ENCODE measurements at regions not wholly inside any gene's neighbourhood (a gene's known extent, or its start where the extent isn't known, plus 50 kb on each side); places are given as distances from the start of the nearest gene placed in this dataset.
"Not testable (repeated sequence)": the region's sequence is repeated elsewhere in the genome, so short reads cannot be mapped to it uniquely, and the experiment has no call there.

DNA sequence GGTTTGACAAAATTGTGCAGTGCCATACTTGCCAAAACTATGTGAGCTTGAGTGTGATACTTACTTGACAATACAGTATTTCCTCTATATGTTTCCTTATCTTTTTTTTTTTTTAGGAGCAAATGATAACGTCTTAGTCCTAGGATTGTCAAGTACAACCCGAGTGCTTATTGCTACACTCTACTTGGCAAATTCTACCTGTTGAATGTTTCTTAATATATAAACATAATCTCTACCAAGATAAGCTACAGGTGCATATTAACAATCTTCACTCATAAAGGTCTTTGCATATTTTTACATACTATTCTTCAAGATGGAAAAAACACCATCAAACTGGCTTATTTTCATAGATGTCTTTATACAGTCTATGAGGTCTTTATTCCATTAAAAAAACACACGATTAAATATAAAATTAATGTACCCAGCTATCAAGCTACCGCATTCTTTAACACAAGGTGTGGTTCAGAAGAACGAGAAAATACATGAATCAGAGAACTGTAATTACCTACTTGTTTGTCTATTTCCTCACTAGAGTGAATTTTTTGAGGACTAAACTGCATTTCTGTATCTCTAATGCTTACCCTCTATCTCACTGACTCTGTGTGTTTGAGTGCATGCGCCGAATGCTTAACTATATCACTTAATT is 76.1 kb upstream of the PDSS1 start:
- DNase-seq, result no peak

DNA sequence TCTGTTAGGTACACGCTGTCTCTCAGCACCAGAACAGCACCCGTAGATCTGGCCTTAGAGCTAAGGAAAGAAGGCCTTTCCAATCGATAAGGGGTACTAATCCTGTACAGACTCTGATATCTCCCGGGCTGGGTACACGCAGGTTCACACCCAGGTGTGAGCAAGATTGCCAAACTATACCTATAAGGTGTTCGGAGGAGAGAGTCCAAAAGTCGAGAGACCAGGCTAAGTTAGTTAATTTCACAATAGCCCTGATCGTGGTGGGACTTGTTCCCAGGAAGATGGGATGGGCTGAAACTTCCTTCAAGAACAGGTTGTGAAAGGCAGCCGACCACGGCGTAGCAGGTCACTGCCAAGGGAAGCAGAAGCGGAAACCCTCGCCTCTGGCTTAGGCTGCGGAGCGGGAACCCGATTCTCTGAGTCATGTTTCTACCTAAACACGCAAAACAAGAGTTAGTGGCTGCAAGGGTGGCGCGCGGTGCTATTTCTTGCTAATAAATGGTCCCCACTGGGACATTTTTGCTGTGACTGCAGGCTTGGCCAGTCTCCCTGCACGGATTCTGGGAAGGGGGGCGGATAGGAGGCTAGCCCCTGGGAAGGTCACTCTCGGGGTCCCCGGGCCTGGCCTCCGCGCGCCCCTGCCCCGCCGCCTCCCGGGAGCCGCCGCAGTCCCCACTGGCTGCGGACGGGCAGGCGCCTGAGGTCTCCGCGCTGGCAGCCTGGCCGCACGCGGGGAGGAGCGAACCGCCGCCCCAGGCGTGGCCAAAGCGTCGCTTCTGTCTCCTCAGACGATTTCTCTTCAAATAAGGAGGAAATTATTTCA is 75.4 kb upstream of the PDSS1 start:
- DNase-seq, result peak in 1 of 2 experiments; percentile 15

DNA sequence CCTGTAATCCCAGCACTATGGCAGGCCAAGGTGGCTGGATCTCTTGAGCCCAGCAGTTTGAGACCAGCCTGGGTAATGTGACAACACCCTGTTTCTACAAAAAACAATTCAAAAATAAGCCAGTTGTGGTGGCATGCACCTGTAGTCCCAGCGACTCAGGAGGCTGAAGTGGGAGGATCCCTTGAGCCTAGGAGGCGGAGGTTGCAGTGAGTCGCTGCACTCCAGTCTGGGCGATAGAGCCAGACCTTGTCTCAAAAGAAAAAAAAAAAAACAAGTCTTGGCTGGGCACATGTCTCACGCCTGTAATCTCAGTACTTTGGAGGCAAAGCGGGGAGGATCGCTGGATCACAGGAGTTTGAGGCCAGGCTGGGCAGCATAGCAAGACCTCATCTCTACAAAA is 74.6 kb upstream of the PDSS1 start:
- DNase-seq, result no peak

DNA sequence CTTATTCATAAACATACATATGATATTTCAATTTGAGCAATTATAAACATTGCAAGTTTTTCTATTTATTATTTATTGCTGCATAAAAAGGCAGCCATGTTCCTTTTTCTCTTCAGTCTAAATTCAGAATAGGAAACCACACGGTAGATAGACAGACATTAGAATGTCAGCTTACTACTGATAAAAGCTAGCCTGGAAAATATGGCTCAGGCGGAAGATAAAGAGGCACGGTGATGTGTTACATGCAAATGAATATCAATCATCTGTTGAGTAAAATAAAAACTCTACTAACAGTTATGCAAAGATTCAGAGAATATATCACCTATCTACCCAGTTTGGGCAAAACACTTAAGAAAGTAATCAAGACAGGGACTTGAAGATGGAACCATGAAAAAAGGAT is 73.5 kb upstream of the PDSS1 start:
- no peak for DNase-seq

DNA sequence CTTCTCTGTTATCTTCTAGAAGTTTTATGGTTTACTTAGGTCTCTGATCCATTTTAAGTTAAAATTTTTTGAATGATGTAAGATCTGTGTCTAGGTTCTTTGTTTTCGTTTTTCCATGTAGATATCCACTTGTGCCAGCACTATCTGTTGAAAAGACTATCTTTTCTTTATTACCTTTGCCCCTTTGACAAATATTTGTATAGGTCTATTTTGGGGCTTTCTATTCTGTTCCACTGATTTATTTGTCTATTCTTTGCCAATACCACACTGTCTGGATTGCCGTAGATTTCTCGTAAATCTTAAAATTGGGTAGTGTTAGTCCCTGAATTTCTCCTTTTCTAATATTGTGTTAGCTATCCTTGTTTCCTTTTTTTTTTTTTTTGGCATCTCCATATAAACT is 71.4 kb upstream of the PDSS1 start:
- DNase-seq, result no peak

DNA sequence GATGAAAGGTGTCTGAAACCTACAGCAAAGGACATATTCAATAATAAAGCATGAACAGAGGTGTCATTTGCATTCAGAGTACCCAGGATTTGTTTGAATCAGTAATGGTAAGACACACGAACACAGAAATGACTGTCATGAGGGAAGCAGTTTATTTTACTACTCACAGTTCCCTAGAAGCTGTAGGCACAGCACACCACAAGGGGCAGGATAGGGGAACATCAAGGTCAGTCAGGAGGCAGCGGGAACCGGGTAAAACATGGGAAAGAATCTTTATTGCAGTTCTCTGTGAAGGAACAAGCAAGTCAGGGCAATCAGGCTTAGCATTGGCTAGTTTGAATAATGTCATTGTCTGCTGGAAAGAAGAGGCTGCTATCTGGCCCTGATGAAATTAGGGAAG is 70.2 kb upstream of the PDSS1 start:
- no peak for DNase-seq

DNA sequence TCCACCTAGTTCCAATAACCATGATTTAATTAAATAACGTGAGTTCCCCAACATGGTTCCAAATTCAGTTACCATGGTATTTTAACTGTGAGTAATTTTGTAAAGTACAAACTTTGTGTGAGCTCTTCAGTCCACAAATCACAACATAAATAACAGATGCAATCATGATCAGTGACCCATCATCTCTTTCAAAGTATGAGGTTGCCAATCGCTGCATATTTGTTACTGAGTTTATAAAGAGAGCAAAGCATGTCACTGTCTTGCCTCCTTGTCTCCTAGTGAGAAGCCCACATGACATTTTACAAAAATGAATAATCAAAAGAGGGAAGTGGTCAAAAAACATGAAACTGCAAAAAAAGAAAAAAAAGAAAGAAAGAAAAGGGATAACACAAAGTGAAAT is 69.1 kb upstream of the PDSS1 start:
- no peak for DNase-seq

DNA sequence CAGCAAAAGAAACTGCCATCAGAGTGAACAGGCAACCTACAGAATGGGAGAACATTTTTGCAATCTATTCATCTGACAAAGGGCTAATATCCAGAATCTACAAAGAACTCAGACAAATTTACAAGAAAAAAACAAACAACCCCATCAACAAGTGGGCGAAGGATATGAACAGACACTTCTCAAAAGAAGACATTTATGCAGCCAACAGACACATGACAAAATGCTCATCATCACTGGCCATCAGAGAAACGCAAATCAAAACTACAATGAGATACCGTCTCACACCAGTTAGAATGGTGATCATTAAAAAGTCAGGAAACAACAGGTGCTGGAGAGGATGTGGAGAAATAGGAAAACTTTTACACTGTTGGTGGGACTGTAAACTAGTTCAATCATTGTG is 65.3 kb upstream of the PDSS1 start:
- not testable (repeated sequence) for DNase-seq

DNA sequence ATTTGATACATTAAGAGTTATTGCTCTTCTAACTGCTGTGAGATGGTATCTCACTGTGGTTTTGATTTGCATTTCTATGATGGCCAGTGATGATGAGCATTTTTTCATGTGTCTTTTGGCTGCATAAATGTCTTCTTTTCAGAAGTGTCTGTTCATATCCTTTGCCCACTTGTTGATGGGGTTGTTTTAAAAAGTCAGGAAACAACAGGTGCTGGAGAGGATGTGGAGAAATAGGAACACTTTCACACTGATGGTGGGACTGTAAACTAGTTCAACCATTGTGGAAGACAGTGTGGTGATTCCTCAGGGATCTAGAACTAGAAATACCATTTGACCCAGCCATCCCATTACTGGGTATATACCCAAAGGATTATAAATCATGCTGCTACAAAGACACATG is 63.4 kb upstream of the PDSS1 start:
- not testable (repeated sequence) for DNase-seq

DNA sequence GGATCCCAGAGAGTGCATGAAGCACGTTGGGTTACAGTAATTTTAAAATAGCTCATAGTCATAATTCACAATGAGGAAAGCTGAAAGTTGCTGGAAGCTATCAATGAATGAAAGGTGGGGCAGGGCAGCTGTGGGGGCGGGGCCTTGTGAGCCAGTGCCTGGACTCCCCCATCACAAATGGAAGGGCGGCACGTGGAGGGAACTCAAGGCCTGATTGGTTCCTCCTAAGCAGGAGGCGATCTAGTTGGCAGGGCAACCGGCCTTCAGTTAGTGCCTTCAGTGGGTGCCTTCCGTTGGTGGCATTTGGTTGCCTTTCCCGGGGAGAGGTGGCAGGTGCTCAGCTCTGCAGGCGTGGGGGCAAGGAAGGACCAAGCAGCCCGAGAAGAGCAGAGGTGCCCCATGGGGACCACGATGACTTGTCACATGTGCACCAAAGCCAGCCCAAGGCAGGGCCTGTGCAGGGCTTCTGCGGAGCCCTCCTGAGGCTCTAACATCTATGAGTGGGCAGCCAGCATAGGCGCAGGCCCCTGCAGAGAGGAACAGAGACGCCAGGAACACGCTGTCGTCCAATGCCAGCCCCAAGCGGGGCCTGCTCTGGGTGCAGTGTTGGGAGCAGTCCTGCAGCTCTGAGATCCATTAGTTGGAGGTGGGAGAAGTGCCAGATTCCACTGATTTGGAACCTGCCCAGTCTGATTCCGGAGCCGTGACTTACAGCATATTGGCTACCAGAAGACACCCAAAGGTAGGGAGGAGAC is 59.8 kb upstream of the PDSS1 start:
- DNase-seq, result no peak

DNA sequence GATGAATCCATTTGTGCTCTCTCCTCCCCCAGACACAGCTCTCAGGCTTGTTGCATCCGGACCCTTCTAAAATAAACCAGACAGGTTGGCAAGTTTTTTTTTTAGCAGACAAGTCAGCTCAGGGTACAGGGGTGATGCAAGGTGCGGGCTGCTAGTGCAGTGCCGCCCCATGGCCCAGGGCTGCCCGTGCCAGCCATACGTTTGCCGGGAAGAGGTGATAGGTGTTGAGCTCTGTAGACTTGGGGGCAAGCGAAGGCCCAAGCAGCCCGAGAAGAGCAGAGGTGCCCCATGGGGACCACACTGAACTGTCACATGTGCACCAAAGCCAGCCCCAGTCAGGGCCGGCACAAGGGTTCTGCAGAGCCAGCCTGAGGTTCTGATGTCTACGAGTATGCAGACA is 57.1 kb upstream of the PDSS1 start:
- DNase-seq, result no peak

DNA sequence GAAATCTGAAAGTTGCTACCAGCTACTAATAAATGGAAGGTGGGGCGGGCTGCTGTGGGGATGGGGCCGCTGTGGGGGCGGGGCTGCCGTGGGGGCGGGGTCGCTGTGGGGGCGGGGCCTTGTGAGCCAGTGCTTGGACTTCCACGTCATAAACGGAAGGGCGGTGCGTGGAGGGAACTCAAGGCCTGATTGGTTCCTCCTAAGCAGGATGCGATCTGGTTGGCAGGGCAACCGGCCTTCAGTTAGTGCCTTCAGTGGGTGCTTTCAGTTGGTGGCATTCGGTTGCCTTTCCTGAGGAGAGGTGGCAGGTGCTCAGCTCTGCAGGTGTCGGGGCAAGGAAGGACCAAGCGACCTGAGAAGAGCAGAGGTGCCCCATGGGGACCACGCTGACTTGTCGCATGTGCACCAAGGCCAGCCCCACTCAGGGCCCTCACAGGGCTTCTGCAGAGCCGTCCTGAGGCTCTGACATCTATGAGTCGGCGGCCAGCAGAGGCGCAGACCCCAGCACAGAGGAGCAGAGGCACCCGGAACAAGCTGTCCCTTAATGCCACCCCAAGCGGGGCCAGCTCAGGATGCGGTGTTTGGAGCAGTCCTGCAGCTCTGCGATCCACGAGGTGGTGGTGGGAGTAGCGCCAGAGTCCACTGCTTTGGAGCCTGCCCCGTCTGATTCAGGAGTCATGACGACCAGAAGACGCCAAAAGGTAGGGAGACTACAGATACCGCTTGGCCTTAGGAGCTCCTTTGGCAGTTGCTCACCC is 54.4 kb upstream of the PDSS1 start:
- DNase-seq, result no peak

DNA sequence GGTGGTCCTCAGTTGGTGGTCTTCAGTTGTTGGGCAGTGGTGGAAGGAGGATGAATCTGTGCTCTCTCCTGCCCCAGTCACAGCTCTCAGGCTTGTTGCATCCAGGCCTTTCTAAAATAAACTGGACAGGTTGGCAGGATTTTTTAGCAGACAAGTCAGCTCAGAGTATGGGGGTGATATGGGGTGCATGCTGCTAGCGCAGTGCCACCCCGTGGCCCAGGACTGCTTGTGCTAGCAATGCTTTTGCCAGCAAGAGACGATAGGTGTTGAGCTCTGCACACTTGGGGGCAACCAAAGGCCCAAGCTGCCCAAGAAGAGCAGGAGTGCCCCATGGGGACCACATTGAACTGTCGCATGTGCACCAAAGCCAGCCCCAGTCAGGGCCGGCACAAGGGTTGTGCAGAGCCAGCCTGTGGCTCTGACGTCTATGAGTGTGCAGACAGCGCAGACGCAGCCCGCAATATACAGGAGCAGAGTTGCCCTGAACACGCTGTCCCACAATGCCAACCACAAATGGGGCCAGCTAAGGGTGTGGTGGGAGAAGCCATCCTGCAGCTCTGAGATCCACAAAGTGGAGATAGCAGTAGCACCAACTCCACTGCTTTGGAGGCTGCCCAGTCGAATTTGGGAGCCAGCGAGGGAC is 49.8 kb upstream of the PDSS1 start:
- DNase-seq, result no peak
